Fibroblast of mammary gland (primary cell): ENCODE measurements at regions not wholly inside any gene's neighbourhood (a gene's known extent, or its start where the extent isn't known, plus 50 kb on each side); places are given as distances from the start of the nearest gene placed in this dataset.

Experiments
- DNase-seq: peaks from one replicate; pipeline ENCODE4 v3.0.0-alpha.2; 2010; ENCODE audit warnings: low read depth
- H3K4me3 ChIP-seq: 2 replicates; pipeline ENCODE4 v1.5.1; 2011; ENCODE audit warnings: low read depth, mild to moderate bottlenecking, low read length, moderate library complexity; ENCODE audit not compliant: control insufficient read depth
- CTCF ChIP-seq: conservative IDR thresholded peaks from 2 replicates; pipeline ENCODE4 v1.5.1; 2011; ENCODE audit warnings: low read depth, low read length, inconsistent platforms; ENCODE audit not compliant: control insufficient read depth, insufficient read depth

GRCh38 chr18:980586-980985 is 75.9 kb downstream of the ADCYAP1 start:
- TF ChIP-seq CTCF: no peak
- H3K4me3 ChIP-seq: no peak overlapping the region
- DNase-seq: peak; percentile 13

- DNase-seq: no peak
- H3K4me3 ChIP-seq: no peak overlapping the region
- no peak for TF ChIP-seq CTCF
Observed at GRCh38 chr18:984004-984403, 79.3 kb downstream of the ADCYAP1 start.

GRCh38 chr18:985212-985661 is 80.6 kb downstream of the ADCYAP1 start:
- DNase-seq: no peak
- no peak for TF ChIP-seq CTCF

GRCh38 chr18:986051-986450 is 81.4 kb downstream of the ADCYAP1 start:
- no peak overlapping the region for H3K4me3 ChIP-seq
- no peak for DNase-seq
- no peak for TF ChIP-seq CTCF

More at GRCh38 chr18:985212-985661, 80.6 kb downstream of the ADCYAP1 start:
- H3K4me3 ChIP-seq: no peak overlapping the region

GRCh38 chr18:986552-986951 is 81.9 kb downstream of the ADCYAP1 start:
- H3K4me3 ChIP-seq: no peak overlapping the region
- TF ChIP-seq CTCF: no peak
- DNase-seq: peak; percentile 19

- no peak overlapping the region for H3K4me3 ChIP-seq
- DNase-seq: peak; percentile 47
- TF ChIP-seq CTCF: no peak
Observed at GRCh38 chr18:987325-988186, 82.9 kb downstream of the ADCYAP1 start.

GRCh38 chr18:989425-989824 is 84.8 kb downstream of the ADCYAP1 start:
- no peak for DNase-seq
- no peak overlapping the region for H3K4me3 ChIP-seq
- TF ChIP-seq CTCF: no peak
